Endothelial cell of umbilical vein (primary cell): ENCODE measurements at regions not wholly inside any gene's neighbourhood (a gene's known extent, or its start where the extent isn't known, plus 50 kb on each side); places are given as distances from the start of the nearest gene placed in this dataset.

ENCODE experiments used
- BruUV-seq: library from RNA; stranded (reverse); fragments of 400-500 nt; replicated peaks from 2 replicates; lab custom pipeline; 2021; lab: Mats Ljungman, UMichigan
- CTCF ChIA-PET: fragments of 300-600, 350-600 bp; sonication (Branson Sonifier 250); formaldehyde crosslinking; loops from one replicate; lab custom pipeline; 2021; ENCODE audit warnings: antibody characterized with exemption, inconsistent platforms; lab: Charles Lee
- POLR2A ChIA-PET: fragments of 300-600, 350-600 bp; sonication (Branson Sonifier 250); formaldehyde crosslinking; loops from one replicate; lab custom pipeline; 2021; ENCODE audit warnings: antibody characterized with exemption, inconsistent platforms; lab: Charles Lee
- DNase-seq: peaks from one replicate; pipeline ENCODE4 v3.0.0-alpha.2; 2011; ENCODE audit warnings: low read depth, low spot score
- FAIRE-seq: peaks from 2 replicates; lab custom pipeline; 2011; peaks lifted over from hg19 to GRCh38; lab: Jason Lieb, UNC
- H2AFZ ChIP-seq: 2 replicates; pipeline ENCODE4 v1.6.0; 2012; ENCODE audit warnings: low read depth, low read length, control low read depth, inconsistent platforms
- H3K27ac ChIP-seq: 2 replicates; pipeline ENCODE4 v1.5.1; 2011; ENCODE audit warnings: low read depth, mild to moderate bottlenecking, control low read depth, low read length, moderate library complexity; ENCODE audit not compliant: insufficient read depth
- H3K27me3 ChIP-seq, 2 experiments: 2 replicates each; pipeline versions ENCODE4 v1.6.0 to v1.6.1; 2011; ENCODE audit warnings: low read length in 2 of 2, mixed read lengths in 1 of 2; ENCODE audit not compliant: control insufficient read depth in 2 of 2, insufficient read depth in 2 of 2
- H3K36me3 ChIP-seq, 2 experiments: 2 replicates in 1 of 2; 3 replicates in 1 of 2; pipeline ENCODE4 v1.5.1; 2011; ENCODE audit warnings: low read length in 2 of 2, mild to moderate bottlenecking in 1 of 2, moderate library complexity in 1 of 2; ENCODE audit not compliant: control insufficient read depth in 2 of 2, insufficient read depth in 2 of 2; ENCODE audit errors: extremely low read depth in 1 of 2
- H3K4me1 ChIP-seq: 3 replicates; pipeline ENCODE4 v1.5.1; 2011; ENCODE audit warnings: mild to moderate bottlenecking, low read length; ENCODE audit not compliant: control insufficient read depth, insufficient read depth; ENCODE audit errors: extremely low read depth
- H3K4me2 ChIP-seq: 2 replicates; pipeline ENCODE4 v1.6.1; 2011; ENCODE audit warnings: low read length, control low read depth, mixed read lengths; ENCODE audit not compliant: insufficient read depth
- H3K4me3 ChIP-seq, 3 experiments: fragments of 200-600 bp in 1 of 3; sonication (generic), shearing (Covaris generic) in 1 of 3; replicated peaks in 1 of 3; 2 replicates each; pipeline ENCODE4 v1.5.1; 2011 to 2016; ENCODE audit warnings: control low read depth in 3 of 3, low read length in 3 of 3, mild to moderate bottlenecking in 2 of 3, inconsistent platforms in 1 of 3, low read depth in 1 of 3, moderate library complexity in 1 of 3; ENCODE audit not compliant: insufficient read depth in 1 of 3
- H3K79me2 ChIP-seq: 2 replicates; pipeline ENCODE4 v1.6.0; 2012; ENCODE audit warnings: low read length, inconsistent platforms; ENCODE audit not compliant: control insufficient read depth, insufficient read depth
- H3K9ac ChIP-seq: replicated peaks from 2 replicates; pipeline ENCODE3; 2011; ENCODE audit warnings: low read length, control low read depth; ENCODE audit not compliant: insufficient read depth; ENCODE audit errors: extremely low read depth
- H3K9me1 ChIP-seq: replicated peaks from 3 replicates; pipeline ENCODE4 v1.6.0; 2011; ENCODE audit warnings: mild to moderate bottlenecking, low read length; ENCODE audit not compliant: control insufficient read depth, insufficient read depth; ENCODE audit errors: extremely low read depth
- H3K9me3 ChIP-seq: replicated peaks from 2 replicates; pipeline ENCODE4 v1.5.1; 2012; ENCODE audit warnings: low read length, inconsistent platforms; ENCODE audit not compliant: control insufficient read depth, insufficient read depth
- H4K20me1 ChIP-seq: replicated peaks from 2 replicates; pipeline ENCODE3; 2011; ENCODE audit warnings: mild to moderate bottlenecking, low read length; ENCODE audit not compliant: control insufficient read depth, insufficient read depth; ENCODE audit errors: extremely low read depth
- CTCF ChIP-seq, 2 donors: IDR thresholded peaks; 1 replicate in 1 of 2; 2 replicates in 1 of 2; pipeline ENCODE4 v1.5.1; 2011; ENCODE audit warnings: low read length in 2 of 2, mild to moderate bottlenecking in 2 of 2, moderate library complexity in 2 of 2, control low read depth in 1 of 2, inconsistent platforms in 1 of 2, low read depth in 1 of 2; ENCODE audit not compliant: insufficient read depth in 1 of 2; ENCODE audit errors: extremely low read depth in 1 of 2
- EZH2 ChIP-seq: IDR thresholded peaks from 2 replicates; pipeline ENCODE4 v1.6.1; 2012; ENCODE audit warnings: borderline replicate concordance, low read depth, mild to moderate bottlenecking, moderate library complexity, low read length, inconsistent platforms; ENCODE audit not compliant: severe bottlenecking
- FOS ChIP-seq: IDR thresholded peaks from 2 replicates; pipeline ENCODE4 v1.6.1; 2011; ENCODE audit warnings: mild to moderate bottlenecking, low read length, moderate library complexity, borderline replicate concordance; ENCODE audit not compliant: insufficient read depth
- GATA2 ChIP-seq: IDR thresholded peaks from 2 replicates; pipeline ENCODE4 v1.7.0; 2011; ENCODE audit warnings: low read depth, mild to moderate bottlenecking, moderate library complexity, mixed read lengths, low read length; ENCODE audit not compliant: insufficient read length, insufficient read depth
- JUN ChIP-seq: IDR thresholded peaks from 2 replicates; pipeline ENCODE4 v1.6.1; 2011; ENCODE audit warnings: borderline replicate concordance, low read depth; ENCODE audit not compliant: insufficient read length, insufficient read depth
- MYC ChIP-seq: IDR thresholded peaks from one replicate; pipeline ENCODE4 v1.6.1; 2011; ENCODE audit warnings: mild to moderate bottlenecking, low read depth, low read length
- POLR2A ChIP-seq: IDR thresholded peaks from 2 replicates; pipeline ENCODE4 v1.6.1; 2012; ENCODE audit warnings: low read depth, mild to moderate bottlenecking, control low read depth, low read length
- POLR2AphosphoS5 ChIP-seq: IDR thresholded peaks from 2 replicates; pipeline ENCODE4 v1.6.1; 2012; ENCODE audit warnings: low read depth, mild to moderate bottlenecking, control low read depth, low read length, moderate library complexity; ENCODE audit not compliant: insufficient read depth
- dilution Hi-C: fragments of 300-500 bp; cut with MboI; formaldehyde crosslinking; loops from one replicate; pipeline ENCODE4 v1.15.0; 2019; ENCODE audit warnings: low sequenced_read_pairs; ENCODE audit not compliant: extremely low pct_ligation_motif_present
- intact Hi-C: fragments of 100-400 bp; cut with micrococcal nuclease; formaldehyde crosslinking; loops from one replicate; pipeline ENCODE4 v1.10.0; 2022
- TF ChIP-seq, protein P1 (sequence below): IDR thresholded peaks from 2 replicates; pipeline ENCODE4 v1.6.1; 2011; ENCODE audit not compliant: insufficient read depth, insufficient read length

DNA sequence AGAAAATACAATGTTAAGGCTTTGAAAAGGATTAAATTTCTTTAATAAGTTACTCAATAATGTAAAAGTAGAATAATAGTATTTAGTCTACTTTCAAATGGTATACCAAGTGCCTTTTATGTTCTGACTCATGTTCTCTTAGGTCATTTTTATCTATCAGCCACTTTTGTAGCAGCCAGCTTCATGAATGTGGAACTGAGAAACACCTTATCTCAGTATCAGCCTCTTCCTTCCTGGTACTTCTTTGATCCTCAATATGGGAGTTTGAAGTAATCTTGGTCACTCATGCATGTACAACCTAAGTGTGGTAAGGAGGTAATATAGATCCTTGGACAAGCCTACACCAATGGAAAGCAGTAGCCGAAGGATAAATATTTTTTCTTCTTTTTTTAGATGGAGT, 180.4 kb upstream of the NRXN1 start:
- Histone ChIP-seq H4K20me1 (no peaks in the 10 kb centered on the region), H3K4me1 (no peaks in the 10 kb centered on the region), H3K27me3 (no peaks in the 10 kb centered on the region), H3K4me2 (no peak overlapping the region), H3K36me3 (no peaks in the 10 kb centered on the region), H3K9ac (no peak overlapping the region), H3K79me2 (no peaks in the 10 kb centered on the region), H2AFZ (no peak overlapping the region), H3K9me3 (peaks cover 1% of the 10 kb centered on the region), H3K9me1 (no peaks in the 10 kb centered on the region), H3K4me3 (no peak overlapping the region), H3K27ac (no peak overlapping the region)
- dilution Hi-C loops, result no loop called here
- BruUV-seq, result no TSS peak
- ChIA-PET CTCF (no interaction called here), POLR2A (no interaction called here)
- intact Hi-C loops, result no loop called here
- FAIRE-seq (no peak), DNase-seq (no peak)
- TF ChIP-seq JUN (no peak), FOS (no peak), CTCF (IDR thresholded peaks at IDR 0.05; ENCODE audit: extremely low read depth in 1 of 2, insufficient read depth in 1 of 2, low read depth in 1 of 2, low read length in 2 of 2) (no peak), GATA2 (no peak), MYC (no peak), EZH2 (no peak), POLR2AphosphoS5 (no peak), POLR2A (no peak)
- TF ChIP-seq, protein P1, sequence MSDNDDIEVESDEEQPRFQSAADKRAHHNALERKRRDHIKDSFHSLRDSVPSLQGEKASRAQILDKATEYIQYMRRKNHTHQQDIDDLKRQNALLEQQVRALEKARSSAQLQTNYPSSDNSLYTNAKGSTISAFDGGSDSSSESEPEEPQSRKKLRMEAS, result no peak
